Left lung (tissue), 4 donors: ENCODE measurements at regions not wholly inside any gene's neighbourhood (a gene's known extent, or its start where the extent isn't known, plus 50 kb on each side); places are given as distances from the start of the nearest gene placed in this dataset.
"Not testable (repeated sequence)": the region's sequence is repeated elsewhere in the genome, so short reads cannot be mapped to it uniquely, and the experiment has no call there.

Source experiments
- ATAC-seq: fragments of 200-7000 bp; cut with Tn5 transposase; one replicate; pipeline ENCODE4 v1.9.1; 2020; ENCODE audit warnings: moderate library complexity
- DNase-seq, 4 donors: peaks; one replicate each; pipeline ENCODE4 v3.0.0-alpha.2; 2013 to 2020
- H3K27ac ChIP-seq, 2 donors: fragments of 200-600 bp; sonication (generic) in 1 of 2; one replicate each; pipeline versions ENCODE4 v1.5.0 to v1.8.0; 2020 to 2021
- H3K27me3 ChIP-seq, 2 donors: fragments of 200-600 bp; sonication (generic) in 1 of 2; one replicate each; pipeline versions ENCODE4 v1.5.0 to v1.8.0; 2020 to 2021
- H3K36me3 ChIP-seq, 2 donors: fragments of 200-600 bp; sonication (generic) in 1 of 2; one replicate each; pipeline versions ENCODE4 v1.5.0 to v1.8.0; 2020 to 2021
- H3K4me1 ChIP-seq, 2 donors: fragments of 200-600 bp; one replicate each; pipeline ENCODE4 v1.8.0; 2021
- H3K4me3 ChIP-seq, 2 donors: fragments of 200-600 bp; sonication (generic) in 1 of 2; one replicate each; pipeline versions ENCODE4 v1.5.0 to v1.8.0; 2020 to 2021; ENCODE audit warnings: mild to moderate bottlenecking in 1 of 2
- H3K9me3 ChIP-seq, 2 donors: fragments of 200-600 bp; sonication (generic) in 1 of 2; one replicate each; pipeline versions ENCODE4 v1.5.0 to v1.8.0; 2020 to 2021
- intact Hi-C, 2 donors: fragments of 100-400 bp; cut with DNase I; formaldehyde crosslinking; loops; one replicate each; pipeline versions ENCODE4 v1.11.2 to v1.14.2; 2022
- TF ChIP-seq, protein P1 (sequence below), 2 donors: fragments of 200-600 bp; sonication (generic) in 1 of 2; IDR thresholded peaks; one replicate each; pipeline versions ENCODE4 v1.5.0 to v1.8.0; 2021; ENCODE audit warnings: antibody characterized with exemption in 2 of 2
- donor health status: DM: no; HTN: yes; CAD: no.
- donor health status: DM: no; HTN: no; CAD: no.

GRCh38 chr6:15107644-15108382, 138.1 kb upstream of the JARID2 start:
- Histone ChIP-seq H3K9me3 (peaks cover 0 to 11% of the 10 kb centered on the region in 2 donors), H3K27me3 (no peaks in the 10 kb centered on the region), H3K4me1 (no peaks in the 10 kb centered on the region), H3K36me3 (no peaks in the 10 kb centered on the region), H3K27ac (no peak overlapping the region), H3K4me3 (no peak overlapping the region)
- intact Hi-C loops, result no loop called here
- TF ChIP-seq, protein P1, sequence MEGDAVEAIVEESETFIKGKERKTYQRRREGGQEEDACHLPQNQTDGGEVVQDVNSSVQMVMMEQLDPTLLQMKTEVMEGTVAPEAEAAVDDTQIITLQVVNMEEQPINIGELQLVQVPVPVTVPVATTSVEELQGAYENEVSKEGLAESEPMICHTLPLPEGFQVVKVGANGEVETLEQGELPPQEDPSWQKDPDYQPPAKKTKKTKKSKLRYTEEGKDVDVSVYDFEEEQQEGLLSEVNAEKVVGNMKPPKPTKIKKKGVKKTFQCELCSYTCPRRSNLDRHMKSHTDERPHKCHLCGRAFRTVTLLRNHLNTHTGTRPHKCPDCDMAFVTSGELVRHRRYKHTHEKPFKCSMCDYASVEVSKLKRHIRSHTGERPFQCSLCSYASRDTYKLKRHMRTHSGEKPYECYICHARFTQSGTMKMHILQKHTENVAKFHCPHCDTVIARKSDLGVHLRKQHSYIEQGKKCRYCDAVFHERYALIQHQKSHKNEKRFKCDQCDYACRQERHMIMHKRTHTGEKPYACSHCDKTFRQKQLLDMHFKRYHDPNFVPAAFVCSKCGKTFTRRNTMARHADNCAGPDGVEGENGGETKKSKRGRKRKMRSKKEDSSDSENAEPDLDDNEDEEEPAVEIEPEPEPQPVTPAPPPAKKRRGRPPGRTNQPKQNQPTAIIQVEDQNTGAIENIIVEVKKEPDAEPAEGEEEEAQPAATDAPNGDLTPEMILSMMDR (IDR thresholded peaks at IDR 0.05), result no peak
- ATAC-seq, result no peak
- DNase-seq, result no peak

- TF ChIP-seq, protein P1 (IDR thresholded peaks at IDR 0.05), result no peak
- H3K9me3 ChIP-seq, result peaks cover 0 to 11% of the 10 kb centered on the region in 2 donors
- H3K27ac ChIP-seq, result no peak overlapping the region
- no peak overlapping the region for H3K4me3 ChIP-seq
- intact Hi-C loops, result no loop called here
- no peaks in the 10 kb centered on the region for H3K4me1 ChIP-seq
- ATAC-seq (no peak), DNase-seq (no peak)
- H3K36me3 ChIP-seq, result no peaks in the 10 kb centered on the region
- no peaks in the 10 kb centered on the region for H3K27me3 ChIP-seq
These were observed 137.5 kb upstream of the JARID2 start for GRCh38 chr6:15108383-15108715.

DNA sequence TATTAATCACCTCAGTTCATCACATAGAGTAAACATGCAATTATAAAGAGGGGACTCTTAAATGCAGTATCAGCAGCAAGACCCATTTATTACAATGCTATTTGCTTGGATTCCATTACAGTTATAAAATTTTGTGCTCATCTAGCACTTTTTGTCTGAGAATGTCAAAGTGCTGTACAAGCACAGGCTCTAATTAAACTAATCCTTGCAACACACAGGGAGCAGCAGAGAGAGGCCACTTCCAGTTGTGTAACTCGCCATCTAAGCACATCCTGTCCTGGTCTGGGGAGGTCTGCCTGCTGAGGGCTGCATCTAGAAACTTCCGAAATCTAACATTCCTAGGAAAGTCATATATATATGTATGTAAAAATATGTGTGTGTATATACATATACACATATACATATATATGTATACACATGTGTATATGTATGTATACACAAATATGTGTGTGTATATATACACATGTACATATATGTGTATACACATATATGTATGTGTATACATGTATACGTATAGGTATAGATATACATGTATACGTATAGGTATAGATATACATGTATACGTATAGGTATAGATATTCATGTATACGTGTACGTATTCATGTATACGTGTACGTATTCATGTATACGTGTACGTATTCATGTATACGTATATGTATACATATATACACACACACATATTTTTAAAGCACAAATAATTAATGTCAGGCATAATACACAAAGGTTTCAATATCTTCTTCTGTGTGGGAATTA, 136.4 kb upstream of the JARID2 start:
- H3K9me3 ChIP-seq, result peaks cover 0 to 11% of the 10 kb centered on the region in 2 donors
- DNase-seq (peak in 2 of 4 donors; percentile 37 to 40), ATAC-seq (peak; percentile 66)
- no peaks in the 10 kb centered on the region for H3K4me1 ChIP-seq
- no peak overlapping the region for H3K4me3 ChIP-seq
- H3K27me3 ChIP-seq, result no peaks in the 10 kb centered on the region
- no peaks in the 10 kb centered on the region for H3K36me3 ChIP-seq
- TF ChIP-seq, protein P1 (IDR thresholded peaks at IDR 0.05), result no peak
- no peak overlapping the region for H3K27ac ChIP-seq
- intact Hi-C loops, result no loop called here

GRCh38 chr6:15110726-15111354, 135.0 kb upstream of the JARID2 start:
- H3K27ac ChIP-seq, result no peak overlapping the region

GRCh38 chr6:15111576-15111975, 134.3 kb upstream of the JARID2 start:
- H3K27me3 ChIP-seq, H3K27ac ChIP-seq, H3K4me1 ChIP-seq, intact Hi-C loops, H3K9me3 ChIP-seq, DNase-seq, H3K36me3 ChIP-seq, H3K4me3 ChIP-seq, ATAC-seq: not testable (repeated sequence)

More at GRCh38 chr6:15110726-15111354, 135.0 kb upstream of the JARID2 start:
- Histone ChIP-seq H3K9me3 (peaks cover 0 to 5% of the 10 kb centered on the region in 2 donors), H3K4me3 (no peak overlapping the region), H3K4me1 (no peaks in the 10 kb centered on the region), H3K36me3 (no peaks in the 10 kb centered on the region), H3K27me3 (no peaks in the 10 kb centered on the region)
- TF ChIP-seq, protein P1 (IDR thresholded peaks at IDR 0.05), result no peak
- DNase-seq (peak in 1 of 4 donors; percentile 37), ATAC-seq (no peak)
- intact Hi-C loops, result no loop called here
